ENCODE measurements at regions not wholly inside any gene's neighbourhood (a gene's known extent, or its start where the extent isn't known, plus 50 kb on each side); places are given as distances from the start of the nearest gene placed in this dataset.

- no peak for DNase-seq
Observed at GRCh38 chr4:33149658-33150524, 2429.7 kb downstream of the PCDH7 start.

GRCh38 chr4:33150525-33150910 is 2430.3 kb downstream of the PCDH7 start:
- no peak for DNase-seq

- no peak for DNase-seq
Observed at GRCh38 chr4:33160126-33160525, 2440.0 kb downstream of the PCDH7 start.

- DNase-seq, result no peak
Observed at GRCh38 chr4:33161202-33161601, 2441.0 kb downstream of the PCDH7 start.

GRCh38 chr4:33162122-33162521 is 2442.0 kb downstream of the PCDH7 start:
- DNase-seq, result no peak

- no peak for DNase-seq
Observed at GRCh38 chr4:33171873-33172525, 2451.8 kb downstream of the PCDH7 start.

GRCh38 chr4:33176566-33176965 is 2456.4 kb downstream of the PCDH7 start:
- no peak for DNase-seq

GRCh38 chr4:33184657-33185290 is 2464.6 kb downstream of the PCDH7 start:
- no peak for DNase-seq

GRCh38 chr4:33187035-33187434 is 2466.9 kb downstream of the PCDH7 start:
- DNase-seq, result no peak

- DNase-seq, result no peak
Observed at GRCh38 chr4:33188733-33189132, 2468.6 kb downstream of the PCDH7 start.

GRCh38 chr4:33189169-33189568 is 2469.0 kb downstream of the PCDH7 start:
- no peak for DNase-seq

- DNase-seq, result no peak
Observed at GRCh38 chr4:33193109-33193508, 2472.9 kb downstream of the PCDH7 start.

- DNase-seq, result no peak
Observed at GRCh38 chr4:33200377-33200776, 2480.2 kb downstream of the PCDH7 start.

GRCh38 chr4:33218238-33218637 is 2498.1 kb downstream of the PCDH7 start:
- no peak for DNase-seq

GRCh38 chr4:33226133-33226532 is 2506.0 kb downstream of the PCDH7 start:
- DNase-seq, result no peak

GRCh38 chr4:33226783-33227182 is 2506.6 kb downstream of the PCDH7 start:
- DNase-seq, result no peak

- DNase-seq, result no peak
Observed at GRCh38 chr4:33255094-33255493, 2534.9 kb downstream of the PCDH7 start.

- no peak for DNase-seq
Observed at GRCh38 chr4:33255507-33255906, 2535.3 kb downstream of the PCDH7 start.

- no peak for DNase-seq
Observed at GRCh38 chr4:33262824-33263223, 2542.7 kb downstream of the PCDH7 start.

GRCh38 chr4:33268776-33269175 is 2548.6 kb downstream of the PCDH7 start:
- DNase-seq, result no peak

- DNase-seq, result no peak
Observed at GRCh38 chr4:33270403-33270802, 2550.2 kb downstream of the PCDH7 start.

GRCh38 chr4:33272722-33273121 is 2552.6 kb downstream of the PCDH7 start:
- no peak for DNase-seq

- DNase-seq, result no peak
Observed at GRCh38 chr4:33283818-33284217, 2563.6 kb downstream of the PCDH7 start.

GRCh38 chr4:33296876-33297455 is 2576.8 kb downstream of the PCDH7 start:
- no peak for DNase-seq
